Prostate gland (tissue), 2 donors: ENCODE measurements at regions not wholly inside any gene's neighbourhood (a gene's known extent, or its start where the extent isn't known, plus 50 kb on each side); places are given as distances from the start of the nearest gene placed in this dataset.

ENCODE experiments used
- CTCF ChIP-seq, 4 experiments: fragments of 200-600 bp in 2 of 4; fragments of 450-650 bp in 2 of 4; sonication (generic) in 2 of 4; IDR thresholded peaks; 1 replicate in 3 of 4; 2 replicates in 1 of 4; pipeline ENCODE4 v1.5.1; 2016 to 2019; ENCODE audit warnings: antibody characterized with exemption in 4 of 4, mild to moderate bottlenecking in 2 of 4, moderate library complexity in 2 of 4
- POLR2A ChIP-seq: fragments of 450-650 bp; IDR thresholded peaks from one replicate; pipeline ENCODE4 v1.6.1; 2016; ENCODE audit warnings: antibody characterized with exemption, mild to moderate bottlenecking
- POLR2AphosphoS5 ChIP-seq: sonication (generic); formaldehyde crosslinking; IDR thresholded peaks from one replicate; pipeline ENCODE4 v1.6.1; 2017; ENCODE audit warnings: antibody characterized with exemption

GRCh38 chr2:538646-539045 is 138.6 kb downstream of the TMEM18 start:
- TF ChIP-seq CTCF (IDR thresholded peaks at IDR 0.05): no peak
- no peak for TF ChIP-seq POLR2A
- no peak for TF ChIP-seq POLR2AphosphoS5
